Natural killer cell (primary cell): ENCODE measurements at regions not wholly inside any gene's neighbourhood (a gene's known extent, or its start where the extent isn't known, plus 50 kb on each side); places are given as distances from the start of the nearest gene placed in this dataset.

ENCODE experiments used
- ATAC-seq, 3 donors: fragments of 150-1000 bp in 2 of 3; fragments of 200-7000 bp in 1 of 3; cut with Tn5 transposase; 1 replicate in 1 of 3; 2 replicates in 2 of 3; pipeline ENCODE4 v1.10.0; 2021; ENCODE audit warnings: mild to moderate bottlenecking in 2 of 3, moderate library complexity in 2 of 3
- DNase-seq, 2 donors: peaks; one replicate each; pipeline versions ENCODE4 v3.0.0 to v3.0.0-alpha.2; 2013 to 2021; ENCODE audit warnings: mixed read lengths in 1 of 2
- H3K27ac ChIP-seq: one replicate; pipeline ENCODE4 v1.5.1; 2013; ENCODE audit warnings: mild to moderate bottlenecking, low read length
- H3K27me3 ChIP-seq: one replicate; pipeline ENCODE4 v1.6.1; 2013; ENCODE audit warnings: low read length; ENCODE audit not compliant: control insufficient read depth, insufficient read depth
- H3K36me3 ChIP-seq: one replicate; pipeline ENCODE4 v1.6.1; 2013; ENCODE audit warnings: low read length; ENCODE audit not compliant: control insufficient read depth, insufficient read depth
- H3K4me1 ChIP-seq: one replicate; pipeline ENCODE4 v1.6.1; 2013; ENCODE audit warnings: low read length; ENCODE audit not compliant: control insufficient read depth, insufficient read depth
- H3K4me3 ChIP-seq: one replicate; pipeline ENCODE4 v1.5.1; 2013; ENCODE audit warnings: low read length
- H3K9me3 ChIP-seq: one replicate; pipeline ENCODE4 v1.6.1; 2013; ENCODE audit warnings: low read length; ENCODE audit not compliant: control insufficient read depth, insufficient read depth
- H3K27ac Mint-ChIP-seq, 2 donors: one replicate each; pipeline ENCODE4 v1.8.0; 2022; ENCODE audit warnings: mild to moderate bottlenecking in 2 of 2, mixed read lengths in 2 of 2, moderate library complexity in 1 of 2
- H3K27me3 Mint-ChIP-seq, 2 donors: one replicate each; pipeline ENCODE4 v1.8.0; 2022; ENCODE audit warnings: low read depth in 2 of 2, mixed read lengths in 2 of 2
- H3K36me3 Mint-ChIP-seq: one replicate; pipeline ENCODE4 v1.8.0; 2022; ENCODE audit warnings: mixed read lengths
- H3K4me1 Mint-ChIP-seq, 2 donors: one replicate each; pipeline ENCODE4 v1.8.0; 2022; ENCODE audit warnings: mixed read lengths in 2 of 2
- H3K4me3 Mint-ChIP-seq: one replicate; pipeline ENCODE4 v1.8.0; 2022; ENCODE audit warnings: mild to moderate bottlenecking, moderate library complexity, mixed read lengths
- H3K9me3 Mint-ChIP-seq, 2 donors: one replicate each; pipeline ENCODE4 v1.8.0; 2022; ENCODE audit warnings: mixed read lengths in 2 of 2
- WGBS: methylation state at CpG from one replicate; pipeline ENCODE4 v1.1.7; 2013; ENCODE audit warnings: missing lambda C conversion rate; ENCODE audit not compliant: insufficient coverage; 5-methylcytosine and 5-hydroxymethylcytosine counted together
- intact Hi-C: fragments of 100-400 bp; cut with micrococcal nuclease; formaldehyde crosslinking; loops from one replicate; pipeline ENCODE4 v1.14.2; 2022
- TF ChIP-seq, protein P1 (sequence below): fragments of 200-600 bp; IDR thresholded peaks from one replicate; pipeline ENCODE4 v1.8.0; 2022; ENCODE audit warnings: antibody characterized with exemption

- ATAC-seq (no peak), DNase-seq (no peak)
- no peak overlapping the region for H3K4me3 Mint-ChIP-seq
- H3K27me3 Mint-ChIP-seq = peaks cover 13% of the 10 kb centered on the region in 2 donors
- H3K27me3 ChIP-seq = no peaks in the 10 kb centered on the region
- H3K27ac ChIP-seq = no peak overlapping the region
- H3K36me3 ChIP-seq = no peaks in the 10 kb centered on the region
- no peaks in the 10 kb centered on the region for H3K4me1 Mint-ChIP-seq
- H3K9me3 ChIP-seq = no peaks in the 10 kb centered on the region
- H3K4me3 ChIP-seq = no peak overlapping the region
- H3K9me3 Mint-ChIP-seq = no peaks in the 10 kb centered on the region
- intact Hi-C loops = no loop called here
- no peaks in the 10 kb centered on the region for H3K4me1 ChIP-seq
- no peak overlapping the region for H3K27ac Mint-ChIP-seq
- TF ChIP-seq, protein P1, sequence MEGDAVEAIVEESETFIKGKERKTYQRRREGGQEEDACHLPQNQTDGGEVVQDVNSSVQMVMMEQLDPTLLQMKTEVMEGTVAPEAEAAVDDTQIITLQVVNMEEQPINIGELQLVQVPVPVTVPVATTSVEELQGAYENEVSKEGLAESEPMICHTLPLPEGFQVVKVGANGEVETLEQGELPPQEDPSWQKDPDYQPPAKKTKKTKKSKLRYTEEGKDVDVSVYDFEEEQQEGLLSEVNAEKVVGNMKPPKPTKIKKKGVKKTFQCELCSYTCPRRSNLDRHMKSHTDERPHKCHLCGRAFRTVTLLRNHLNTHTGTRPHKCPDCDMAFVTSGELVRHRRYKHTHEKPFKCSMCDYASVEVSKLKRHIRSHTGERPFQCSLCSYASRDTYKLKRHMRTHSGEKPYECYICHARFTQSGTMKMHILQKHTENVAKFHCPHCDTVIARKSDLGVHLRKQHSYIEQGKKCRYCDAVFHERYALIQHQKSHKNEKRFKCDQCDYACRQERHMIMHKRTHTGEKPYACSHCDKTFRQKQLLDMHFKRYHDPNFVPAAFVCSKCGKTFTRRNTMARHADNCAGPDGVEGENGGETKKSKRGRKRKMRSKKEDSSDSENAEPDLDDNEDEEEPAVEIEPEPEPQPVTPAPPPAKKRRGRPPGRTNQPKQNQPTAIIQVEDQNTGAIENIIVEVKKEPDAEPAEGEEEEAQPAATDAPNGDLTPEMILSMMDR = no peak
- H3K36me3 Mint-ChIP-seq = no peaks in the 10 kb centered on the region
Measured at GRCh38 chr11:11016943-11017342, 159.1 kb upstream of the ZBED5 start.

- 55% methylated on average over 2 of the region's 2 CpGs for WGBS
- DNase-seq (no peak), ATAC-seq (peak in 1 of 3 donors; percentile 24)
- TF ChIP-seq, protein P1 = no peak
- H3K4me3 Mint-ChIP-seq = no peak overlapping the region
- H3K9me3 ChIP-seq = no peaks in the 10 kb centered on the region
- no peaks in the 10 kb centered on the region for H3K9me3 Mint-ChIP-seq
- H3K27ac Mint-ChIP-seq = no peak overlapping the region
- H3K4me1 ChIP-seq = no peaks in the 10 kb centered on the region
- no peaks in the 10 kb centered on the region for H3K36me3 Mint-ChIP-seq
- peaks cover 10 to 12% of the 10 kb centered on the region in 2 donors for H3K27me3 Mint-ChIP-seq
- H3K36me3 ChIP-seq = no peaks in the 10 kb centered on the region
- no peaks in the 10 kb centered on the region for H3K27me3 ChIP-seq
- intact Hi-C loops = no loop called here
- no peak overlapping the region for H3K27ac ChIP-seq
- no peak overlapping the region for H3K4me3 ChIP-seq
- no peaks in the 10 kb centered on the region for H3K4me1 Mint-ChIP-seq
Measured at GRCh38 chr11:11016068-11016467, 158.2 kb upstream of the ZBED5 start.

GRCh38 chr11:11011617-11012016 is 153.8 kb upstream of the ZBED5 start:
- DNase-seq (no peak), ATAC-seq (no peak)
- H3K4me1 ChIP-seq = no peaks in the 10 kb centered on the region
- Mint-ChIP-seq H3K9me3 (no peaks in the 10 kb centered on the region), H3K4me1 (no peaks in the 10 kb centered on the region), H3K36me3 (no peaks in the 10 kb centered on the region), H3K27ac (no peak overlapping the region), H3K27me3 (peaks cover 21 to 25% of the 10 kb centered on the region in 2 donors), H3K4me3 (no peak overlapping the region)
- H3K9me3 ChIP-seq = no peaks in the 10 kb centered on the region
- no peaks in the 10 kb centered on the region for H3K36me3 ChIP-seq
- 88% methylated on average over 3 of the region's 5 CpGs for WGBS
- no peak overlapping the region for H3K4me3 ChIP-seq
- intact Hi-C loops = no loop called here
- H3K27me3 ChIP-seq = no peaks in the 10 kb centered on the region
- TF ChIP-seq, protein P1 = no peak
- no peak overlapping the region for H3K27ac ChIP-seq

- Histone ChIP-seq H3K27me3 (no peaks in the 10 kb centered on the region), H3K4me3 (no peak overlapping the region), H3K36me3 (no peaks in the 10 kb centered on the region), H3K4me1 (no peaks in the 10 kb centered on the region), H3K9me3 (no peaks in the 10 kb centered on the region), H3K27ac (no peak overlapping the region)
- H3K27me3 Mint-ChIP-seq = peaks cover 21 to 29% of the 10 kb centered on the region in 2 donors
- H3K4me1 Mint-ChIP-seq = no peaks in the 10 kb centered on the region
- TF ChIP-seq, protein P1 = no peak
- no peak overlapping the region for H3K27ac Mint-ChIP-seq
- peak in 1 of 3 donors; percentile 30 for ATAC-seq
- no peaks in the 10 kb centered on the region for H3K9me3 Mint-ChIP-seq
- WGBS = 35% methylated on average over 5 of the region's 8 CpGs
- peak in 1 of 2 donors; percentile 38 for DNase-seq
- H3K4me3 Mint-ChIP-seq = no peak overlapping the region
- H3K36me3 Mint-ChIP-seq = no peaks in the 10 kb centered on the region
- intact Hi-C loops = no loop called here
Measured at GRCh38 chr11:11010624-11011127, 152.8 kb upstream of the ZBED5 start.
